Panc1 (cell line): ENCODE measurements at regions not wholly inside any gene's neighbourhood (a gene's known extent, or its start where the extent isn't known, plus 50 kb on each side); places are given as distances from the start of the nearest gene placed in this dataset.

Experiments
- ATAC-seq: fragments of 200-7000 bp; cut with Tn5 transposase; 2 replicates; pipeline ENCODE4 v1.9.1; 2020; ENCODE audit warnings: mild to moderate bottlenecking, moderate library complexity
- BruUV-seq: library from RNA; stranded (reverse); fragments of 400-500 nt; replicated peaks from 2 replicates; lab custom pipeline; 2021; lab: Mats Ljungman, UMichigan
- CTCF ChIA-PET: fragments of 300-600 bp; sonication (Branson Sonifier 250); formaldehyde crosslinking; loops from one replicate; lab custom pipeline; 2022; ENCODE audit warnings: antibody characterized with exemption; lab: Charles Lee
- POLR2A ChIA-PET: fragments of 300-600 bp; sonication (Branson Sonifier 250); formaldehyde crosslinking; loops from one replicate; lab custom pipeline; 2022; ENCODE audit warnings: antibody characterized with exemption; lab: Charles Lee
- DNase-seq: peaks from one replicate; pipeline ENCODE4 v3.0.0-alpha.2; 2010; ENCODE audit warnings: low read depth, low spot score
- H3K27ac ChIP-seq: 2 replicates; pipeline ENCODE4 v1.5.1; 2011; ENCODE audit warnings: mild to moderate bottlenecking, low read length, inconsistent platforms
- H3K27me3 ChIP-seq: fragments of 200-500 bp; sonication (Bioruptor generic); 2 replicates; pipeline ENCODE4 v1.6.0; 2014; ENCODE audit warnings: low read length, inconsistent platforms; ENCODE audit not compliant: control insufficient read depth, insufficient read depth
- H3K36me3 ChIP-seq: fragments of 200-500 bp; sonication (Bioruptor generic); 2 replicates; pipeline ENCODE4 v1.5.1; 2014; ENCODE audit warnings: inconsistent platforms, mild to moderate bottlenecking, low read length, moderate library complexity; ENCODE audit not compliant: control insufficient read depth, insufficient read depth
- H3K4me1 ChIP-seq: 2 replicates; pipeline ENCODE4 v1.5.1; 2011; ENCODE audit warnings: inconsistent platforms, mild to moderate bottlenecking, low read length, moderate library complexity; ENCODE audit not compliant: control insufficient read depth, insufficient read depth
- H3K4me3 ChIP-seq, 2 experiments: 2 replicates each; pipeline ENCODE4 v1.5.1; 2011 to 2012; ENCODE audit warnings: low read depth in 2 of 2, low read length in 2 of 2, mild to moderate bottlenecking in 2 of 2, inconsistent platforms in 1 of 2, moderate library complexity in 1 of 2
- H3K9me3 ChIP-seq: fragments of 200-500 bp; sonication (Bioruptor generic); 2 replicates; pipeline ENCODE4 v1.5.1; 2014; ENCODE audit warnings: low read depth, mild to moderate bottlenecking, inconsistent platforms, low read length, moderate library complexity; ENCODE audit not compliant: control insufficient read depth, insufficient read depth
- POLR2AphosphoS5 ChIP-seq: IDR thresholded peaks from 2 replicates; pipeline ENCODE4 v1.6.1; 2012; ENCODE audit warnings: mild to moderate bottlenecking, low read depth, low read length, moderate library complexity
- SIN3A ChIP-seq: IDR thresholded peaks from 2 replicates; pipeline ENCODE4 v1.6.1; 2012; ENCODE audit warnings: low read depth, mild to moderate bottlenecking, low read length, moderate library complexity, borderline replicate concordance; ENCODE audit not compliant: insufficient read depth
- TCF7L2 ChIP-seq: IDR thresholded peaks from 2 replicates; pipeline ENCODE4 v1.6.1; 2011; ENCODE audit warnings: mild to moderate bottlenecking, low read depth, low read length, inconsistent platforms
- in situ Hi-C: cut with HindIII; loops from 2 replicates; pipeline ENCODE4 v1.10.0; 2016; ENCODE audit warnings: low sequenced_read_pairs, low pct_unique_long_range_greater_than_20kb
- intact Hi-C: fragments of 100-400 bp; cut with micrococcal nuclease; formaldehyde crosslinking; loops from one replicate; pipeline ENCODE4 v1.10.0; 2022; ENCODE audit not compliant: unreplicated experiment
- TF ChIP-seq, protein P1 (sequence below): fragments of 450-650 bp; IDR thresholded peaks from 2 replicates; pipeline ENCODE4 v1.5.1; 2017; ENCODE audit warnings: mild to moderate bottlenecking
- TF ChIP-seq, protein P2 (sequence below), 2 experiments: IDR thresholded peaks; 2 replicates each; pipeline ENCODE4 v1.6.1; 2011 to 2012; ENCODE audit warnings: low read depth in 2 of 2, control low read depth in 1 of 2, low read length in 1 of 2, mild to moderate bottlenecking in 1 of 2, moderate library complexity in 1 of 2; ENCODE audit not compliant: insufficient read depth in 1 of 2

DNA sequence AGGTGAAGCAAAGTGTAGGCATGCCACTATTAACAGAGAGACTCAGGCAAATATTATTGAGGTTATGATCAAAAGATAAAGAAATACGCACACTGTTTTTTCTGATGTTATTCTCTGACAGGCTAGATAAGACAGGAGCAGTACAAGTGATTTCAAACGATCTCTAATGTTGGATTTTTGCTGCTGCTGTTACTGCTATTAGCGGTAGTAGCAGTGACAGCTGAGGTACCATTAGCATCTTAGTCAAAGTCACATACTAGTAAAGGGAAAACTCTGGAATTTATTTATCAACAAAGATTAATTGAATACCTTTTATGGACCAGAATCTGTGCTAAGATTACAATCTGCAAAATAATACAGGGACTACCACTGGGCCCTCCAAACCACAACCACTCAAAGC is 362.4 kb upstream of the CDH6 start:
- BruUV-seq = no TSS peak
- Histone ChIP-seq H3K4me3 (no peak overlapping the region), H3K27me3 (no peaks in the 10 kb centered on the region), H3K27ac (no peak overlapping the region), H3K4me1 (no peaks in the 10 kb centered on the region), H3K36me3 (no peaks in the 10 kb centered on the region), H3K9me3 (0 out of 2 replicates have a peak, but pooled peaks cover 3% of the 10 kb centered on the region)
- in situ Hi-C loops = no loop called here
- ATAC-seq (no peak), DNase-seq (no peak)
- intact Hi-C loops = no loop called here
- ChIA-PET CTCF (no interaction called here), POLR2A (no interaction called here)
- TF ChIP-seq, protein P1, sequence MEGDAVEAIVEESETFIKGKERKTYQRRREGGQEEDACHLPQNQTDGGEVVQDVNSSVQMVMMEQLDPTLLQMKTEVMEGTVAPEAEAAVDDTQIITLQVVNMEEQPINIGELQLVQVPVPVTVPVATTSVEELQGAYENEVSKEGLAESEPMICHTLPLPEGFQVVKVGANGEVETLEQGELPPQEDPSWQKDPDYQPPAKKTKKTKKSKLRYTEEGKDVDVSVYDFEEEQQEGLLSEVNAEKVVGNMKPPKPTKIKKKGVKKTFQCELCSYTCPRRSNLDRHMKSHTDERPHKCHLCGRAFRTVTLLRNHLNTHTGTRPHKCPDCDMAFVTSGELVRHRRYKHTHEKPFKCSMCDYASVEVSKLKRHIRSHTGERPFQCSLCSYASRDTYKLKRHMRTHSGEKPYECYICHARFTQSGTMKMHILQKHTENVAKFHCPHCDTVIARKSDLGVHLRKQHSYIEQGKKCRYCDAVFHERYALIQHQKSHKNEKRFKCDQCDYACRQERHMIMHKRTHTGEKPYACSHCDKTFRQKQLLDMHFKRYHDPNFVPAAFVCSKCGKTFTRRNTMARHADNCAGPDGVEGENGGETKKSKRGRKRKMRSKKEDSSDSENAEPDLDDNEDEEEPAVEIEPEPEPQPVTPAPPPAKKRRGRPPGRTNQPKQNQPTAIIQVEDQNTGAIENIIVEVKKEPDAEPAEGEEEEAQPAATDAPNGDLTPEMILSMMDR = no peak
- TF ChIP-seq POLR2AphosphoS5 (no peak), TCF7L2 (no peak), SIN3A (no peak)
- TF ChIP-seq, protein P2, sequence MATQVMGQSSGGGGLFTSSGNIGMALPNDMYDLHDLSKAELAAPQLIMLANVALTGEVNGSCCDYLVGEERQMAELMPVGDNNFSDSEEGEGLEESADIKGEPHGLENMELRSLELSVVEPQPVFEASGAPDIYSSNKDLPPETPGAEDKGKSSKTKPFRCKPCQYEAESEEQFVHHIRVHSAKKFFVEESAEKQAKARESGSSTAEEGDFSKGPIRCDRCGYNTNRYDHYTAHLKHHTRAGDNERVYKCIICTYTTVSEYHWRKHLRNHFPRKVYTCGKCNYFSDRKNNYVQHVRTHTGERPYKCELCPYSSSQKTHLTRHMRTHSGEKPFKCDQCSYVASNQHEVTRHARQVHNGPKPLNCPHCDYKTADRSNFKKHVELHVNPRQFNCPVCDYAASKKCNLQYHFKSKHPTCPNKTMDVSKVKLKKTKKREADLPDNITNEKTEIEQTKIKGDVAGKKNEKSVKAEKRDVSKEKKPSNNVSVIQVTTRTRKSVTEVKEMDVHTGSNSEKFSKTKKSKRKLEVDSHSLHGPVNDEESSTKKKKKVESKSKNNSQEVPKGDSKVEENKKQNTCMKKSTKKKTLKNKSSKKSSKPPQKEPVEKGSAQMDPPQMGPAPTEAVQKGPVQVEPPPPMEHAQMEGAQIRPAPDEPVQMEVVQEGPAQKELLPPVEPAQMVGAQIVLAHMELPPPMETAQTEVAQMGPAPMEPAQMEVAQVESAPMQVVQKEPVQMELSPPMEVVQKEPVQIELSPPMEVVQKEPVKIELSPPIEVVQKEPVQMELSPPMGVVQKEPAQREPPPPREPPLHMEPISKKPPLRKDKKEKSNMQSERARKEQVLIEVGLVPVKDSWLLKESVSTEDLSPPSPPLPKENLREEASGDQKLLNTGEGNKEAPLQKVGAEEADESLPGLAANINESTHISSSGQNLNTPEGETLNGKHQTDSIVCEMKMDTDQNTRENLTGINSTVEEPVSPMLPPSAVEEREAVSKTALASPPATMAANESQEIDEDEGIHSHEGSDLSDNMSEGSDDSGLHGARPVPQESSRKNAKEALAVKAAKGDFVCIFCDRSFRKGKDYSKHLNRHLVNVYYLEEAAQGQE (IDR thresholded peaks at IDR 0.05; ENCODE audit: insufficient read depth in 1 of 2, low read depth in 2 of 2, low read length in 1 of 2) = no peak

DNA sequence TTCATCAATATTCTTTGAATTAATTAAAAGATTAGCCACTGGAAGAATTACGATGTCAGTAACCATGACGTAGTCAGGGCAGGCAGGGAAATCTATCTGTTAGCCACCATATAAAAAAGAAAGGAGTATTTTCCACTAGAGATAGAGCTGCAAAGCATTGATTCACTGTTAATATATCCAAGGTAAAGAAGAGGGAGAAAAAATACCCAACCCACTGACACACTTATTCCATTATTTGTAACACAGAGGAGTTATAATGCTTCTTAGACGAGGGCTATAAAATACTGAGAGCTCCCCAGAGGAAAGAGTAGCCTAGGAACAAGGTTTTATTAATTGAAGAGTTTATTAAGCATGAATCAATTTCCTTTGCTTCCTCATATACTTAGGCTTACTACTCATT is 382.2 kb upstream of the CDH6 start:
- no peak overlapping the region for H3K27ac ChIP-seq

More for the DNA sequence above, 382.2 kb upstream of the CDH6 start:
- POLR2A ChIA-PET = no interaction called here
- ATAC-seq = no peak
- DNase-seq = no peak
- no peak overlapping the region for H3K4me3 ChIP-seq
- no peaks in the 10 kb centered on the region for H3K27me3 ChIP-seq
- no TSS peak for BruUV-seq
- intact Hi-C loops (no loop called here), in situ Hi-C loops (no loop called here)
- CTCF ChIA-PET = no interaction called here
- H3K36me3 ChIP-seq = no peaks in the 10 kb centered on the region
- no peak for TF ChIP-seq SIN3A
- TF ChIP-seq, protein P1 = no peak
- no peak for TF ChIP-seq POLR2AphosphoS5
- TF ChIP-seq, protein P2 (IDR thresholded peaks at IDR 0.05; ENCODE audit: insufficient read depth in 1 of 2, low read depth in 2 of 2, low read length in 1 of 2) = no peak
- TF ChIP-seq TCF7L2 = no peak
- H3K9me3 ChIP-seq = no peaks in the 10 kb centered on the region; the same call in 1 of the 2 replicates
- no peaks in the 10 kb centered on the region; the same call in 1 of the 2 replicates for H3K4me1 ChIP-seq
